ENCODE measurements at regions not wholly inside any gene's neighbourhood (a gene's known extent, or its start where the extent isn't known, plus 50 kb on each side); places are given as distances from the start of the nearest gene placed in this dataset.
"Not testable (repeated sequence)": the region's sequence is repeated elsewhere in the genome, so short reads cannot be mapped to it uniquely, and the experiment has no call there.

GRCh38 chr4:133347409-133347808 is 198.3 kb downstream of the PCDH10 start:
- no peak for DNase-seq (ENCODE audit: low read depth, low spot score)

- no peak for DNase-seq (ENCODE audit: low read depth, low spot score)
Observed at GRCh38 chr4:133324491-133324890, 175.4 kb downstream of the PCDH10 start.

DNA sequence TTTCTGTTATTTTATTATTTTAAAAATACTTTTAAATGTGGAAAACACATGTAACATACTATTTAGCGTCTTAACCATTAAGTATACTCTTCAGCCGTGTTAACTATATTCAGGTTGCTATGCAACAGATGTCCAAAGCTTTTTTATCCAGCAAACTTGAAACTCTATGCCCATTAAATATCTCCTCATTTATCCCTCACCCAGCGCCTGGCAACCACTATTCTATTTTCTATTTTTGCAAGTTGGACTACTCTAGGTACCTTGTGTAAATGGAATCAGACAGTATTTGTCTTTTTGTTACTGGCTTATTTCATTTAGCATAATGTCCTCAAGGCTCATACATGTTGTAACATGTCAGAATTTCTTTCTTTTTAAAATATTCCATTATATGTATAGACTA is 174.6 kb downstream of the PCDH10 start:
- DNase-seq (ENCODE audit: low read depth, low spot score) = no peak

DNA sequence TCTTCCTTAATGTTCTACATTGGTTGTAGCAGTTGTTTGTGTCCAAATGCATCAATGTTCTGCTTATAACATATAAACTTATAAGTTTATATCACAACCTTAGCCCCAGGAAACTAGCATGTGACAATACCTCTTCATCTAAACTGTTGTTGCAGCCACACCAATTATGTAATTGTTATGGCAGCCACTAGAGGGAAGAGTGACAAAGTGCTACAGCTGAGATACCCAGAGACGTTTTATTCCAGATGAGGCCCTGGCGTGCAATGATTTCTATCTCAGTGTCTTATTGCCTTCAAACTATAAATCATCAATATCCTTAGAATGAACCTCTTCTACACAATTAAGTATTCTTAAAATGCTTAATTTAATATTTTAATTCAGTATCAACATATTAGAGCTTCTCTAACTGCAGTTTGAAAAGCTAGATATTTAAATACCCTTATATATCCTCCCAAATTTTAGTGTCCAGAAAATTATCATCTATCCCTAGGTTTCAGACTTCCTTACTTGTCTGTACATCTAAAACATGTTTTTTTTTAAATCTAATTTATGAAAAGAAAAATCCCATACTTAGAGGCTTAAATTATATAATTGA is 171.6 kb downstream of the PCDH10 start:
- no peak for DNase-seq (ENCODE audit: low read depth, low spot score)

DNA sequence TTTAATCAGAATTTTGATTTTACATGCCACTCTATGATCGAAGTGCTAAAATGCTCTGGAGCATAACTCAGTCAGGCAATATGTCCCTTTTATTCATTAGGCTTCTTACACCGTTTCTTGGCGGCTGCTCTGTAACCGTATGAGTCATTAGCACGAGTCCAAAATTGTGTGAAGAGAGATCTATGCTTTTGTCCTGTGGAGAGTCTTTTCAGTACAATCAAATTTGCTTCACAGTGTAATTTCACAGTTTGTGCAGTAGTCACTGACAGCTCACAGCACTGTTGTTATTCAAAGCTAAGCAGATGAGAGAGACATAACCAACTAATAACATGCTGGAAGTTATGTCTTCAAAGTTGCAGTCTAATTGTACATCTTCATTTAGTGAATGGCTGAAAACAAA is 167.8 kb downstream of the PCDH10 start:
- no peak for DNase-seq (ENCODE audit: low read depth, low spot score)

DNA sequence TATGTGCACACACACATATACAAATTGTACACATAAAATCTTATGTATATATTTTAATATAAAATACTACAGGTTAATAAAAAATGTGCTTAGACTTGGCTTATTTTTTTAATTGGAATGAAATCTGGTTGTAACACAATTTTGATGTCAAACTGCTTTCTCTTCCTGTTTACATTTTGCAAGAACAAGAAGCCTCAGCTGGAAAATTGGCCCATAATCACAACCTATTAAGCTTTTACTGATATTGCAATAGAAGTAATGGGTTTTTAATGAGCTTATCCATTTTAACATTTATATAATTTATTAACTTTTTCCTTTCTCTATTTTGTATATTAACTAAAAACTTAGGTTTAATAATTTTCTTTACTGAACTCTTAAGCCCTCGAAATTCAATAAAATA is 165.9 kb downstream of the PCDH10 start:
- no peak for DNase-seq (ENCODE audit: low read depth, low spot score)

- DNase-seq (ENCODE audit: low read depth, low spot score) = no peak
Observed at GRCh38 chr4:133287396-133287795, 138.3 kb downstream of the PCDH10 start.

GRCh38 chr4:133278591-133278990 is 129.5 kb downstream of the PCDH10 start:
- no peak for DNase-seq (ENCODE audit: low read depth, low spot score)

- not testable (repeated sequence) for DNase-seq (ENCODE audit: low read depth, low spot score)
Observed at GRCh38 chr4:133277940-133278339, 128.8 kb downstream of the PCDH10 start.

DNA sequence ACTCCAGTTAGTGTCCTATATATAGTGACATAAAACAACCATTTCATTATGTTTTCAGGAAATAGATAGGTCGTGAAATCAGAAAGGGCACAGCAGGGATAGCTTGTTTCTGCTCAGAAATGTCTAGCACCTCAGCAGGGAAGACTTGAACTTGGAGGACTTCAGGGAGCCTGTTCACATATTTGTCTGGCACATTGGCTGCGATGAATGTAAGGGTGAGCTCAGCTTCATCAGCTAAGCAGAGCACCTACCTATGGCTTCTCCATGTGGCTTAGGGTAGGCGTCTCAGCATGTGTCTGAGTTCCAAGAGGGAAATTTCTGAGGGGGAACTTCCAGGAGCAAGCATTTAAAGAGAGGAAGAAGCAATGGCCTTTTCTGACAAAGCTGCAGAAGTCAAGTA is 126.2 kb downstream of the PCDH10 start:
- no peak for DNase-seq (ENCODE audit: low read depth, low spot score)

DNA sequence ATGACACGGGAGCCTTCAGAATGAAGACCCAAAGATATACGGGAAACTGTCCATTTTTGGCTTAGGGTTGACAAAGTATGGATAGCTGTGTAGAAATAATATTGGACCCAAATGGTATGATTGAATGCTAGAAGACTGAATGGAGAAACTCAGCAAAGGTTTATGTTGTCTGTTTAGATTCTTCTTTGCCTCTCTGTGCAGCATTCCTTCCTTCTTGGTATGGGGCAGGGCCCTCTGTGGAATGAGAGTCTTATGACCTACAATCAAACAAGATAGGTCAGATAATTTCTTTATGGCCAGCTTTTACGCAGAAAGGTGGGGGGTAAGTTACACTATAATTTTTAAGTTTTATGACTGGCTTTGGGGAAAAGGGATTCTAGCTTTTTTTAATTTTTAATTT is 124.3 kb downstream of the PCDH10 start:
- no peak for DNase-seq (ENCODE audit: low read depth, low spot score)

DNA sequence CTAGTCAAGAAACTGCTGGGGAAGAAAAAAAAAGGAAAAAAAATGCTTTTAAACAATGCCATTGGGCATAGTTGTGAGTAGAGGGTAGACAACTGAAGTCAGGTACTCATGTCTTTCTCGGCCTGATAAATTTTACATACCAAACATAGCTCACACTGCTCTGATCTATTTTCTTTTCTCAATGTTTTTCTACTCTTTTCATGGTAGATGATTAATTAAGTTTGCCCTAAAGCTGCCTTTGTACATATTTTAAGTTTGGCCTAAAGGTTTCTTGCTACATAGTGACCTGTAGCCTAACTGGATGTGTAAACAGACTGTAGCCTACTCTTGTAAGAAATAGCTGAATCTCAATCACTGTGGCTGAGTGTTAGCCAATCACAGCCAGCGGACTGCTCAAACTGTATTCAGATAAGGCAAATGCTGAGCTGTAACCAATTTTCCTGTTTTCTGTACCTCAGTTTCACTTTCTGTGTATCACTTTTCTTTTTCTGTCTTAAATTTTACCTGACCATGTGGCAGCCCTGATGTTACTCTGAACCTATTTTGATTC is 121.0 kb downstream of the PCDH10 start:
- no peak for DNase-seq (ENCODE audit: low read depth, low spot score)

DNA sequence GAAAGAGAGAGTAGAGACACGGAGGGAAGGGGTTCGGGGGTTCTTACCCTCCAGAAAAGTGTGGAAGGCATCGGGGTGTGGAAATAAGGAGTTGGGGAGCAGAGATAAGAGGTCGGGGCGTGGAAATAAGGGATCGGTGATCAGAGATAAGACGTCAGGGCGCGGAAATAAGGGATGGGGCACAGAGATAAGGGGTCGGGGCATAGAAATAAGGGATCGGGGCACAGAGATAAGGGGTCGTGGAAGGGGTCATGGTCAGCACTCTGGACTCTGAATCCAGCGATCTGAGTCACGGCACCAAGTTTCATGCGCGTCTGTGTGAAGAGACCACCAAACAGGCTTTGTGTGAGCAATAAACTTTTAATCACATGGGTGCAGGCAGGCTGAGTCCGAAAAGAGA is 119.1 kb downstream of the PCDH10 start:
- no peak for DNase-seq (ENCODE audit: low read depth, low spot score)

DNA sequence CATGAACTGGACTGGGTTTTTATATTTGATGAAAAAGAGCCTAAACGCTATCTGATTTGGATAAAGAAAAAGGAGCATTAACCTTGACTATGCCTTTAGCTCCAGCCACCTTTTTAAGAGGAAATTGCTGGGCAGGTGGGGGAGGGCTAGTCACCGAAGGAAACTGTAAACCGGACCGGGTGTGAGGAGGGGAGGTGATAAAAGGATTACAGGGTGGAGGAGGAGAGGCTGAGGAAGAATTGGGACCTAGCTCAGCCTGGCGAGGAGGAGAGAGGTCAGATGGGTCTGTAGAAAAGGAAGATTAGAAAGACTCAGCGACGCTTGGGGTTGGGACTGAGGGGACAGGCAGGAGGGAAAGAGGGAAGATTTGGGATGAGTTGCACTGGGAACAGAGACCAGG is 118.4 kb downstream of the PCDH10 start:
- DNase-seq (ENCODE audit: low read depth, low spot score) = not testable (repeated sequence)

DNA sequence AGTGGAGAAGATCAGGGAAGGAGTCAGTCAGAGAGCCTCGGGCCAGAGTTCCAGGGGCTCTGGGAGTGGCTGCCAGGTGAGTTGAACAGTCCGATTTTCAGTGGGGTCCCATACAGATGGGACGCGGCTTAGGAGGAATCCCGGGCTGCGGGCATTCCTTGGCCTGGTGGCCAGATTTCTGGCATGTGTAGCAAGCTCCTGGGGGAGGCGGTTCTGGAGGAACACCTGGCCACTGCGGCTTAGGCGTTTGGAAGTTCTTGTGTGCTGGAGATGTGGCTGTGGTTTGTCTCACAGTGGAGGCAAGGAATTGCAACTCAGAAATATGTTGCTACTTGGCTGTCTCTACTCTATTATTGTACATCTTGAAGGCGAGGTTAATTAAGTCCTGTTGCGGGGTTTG is 117.9 kb downstream of the PCDH10 start:
- DNase-seq (ENCODE audit: low read depth, low spot score) = not testable (repeated sequence)

DNA sequence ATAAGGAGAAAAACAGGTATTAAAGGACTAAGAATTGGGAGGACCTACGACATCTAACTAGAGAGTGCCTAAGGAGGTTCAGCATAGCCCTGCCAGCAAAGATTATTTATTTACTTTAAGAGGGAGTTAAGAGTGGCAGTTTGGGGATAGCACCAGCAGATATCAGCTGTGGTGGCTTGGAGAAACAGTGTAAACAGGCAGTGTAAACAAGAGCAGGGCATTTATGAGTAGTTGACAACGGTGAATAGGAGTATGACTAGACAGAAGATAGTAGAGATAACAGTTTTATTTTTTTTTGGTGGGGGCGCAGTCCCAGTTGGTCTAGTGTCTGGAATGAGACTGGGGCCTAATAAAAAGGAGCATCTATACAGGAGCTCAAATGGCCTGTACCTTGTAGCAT is 115.2 kb downstream of the PCDH10 start:
- not testable (repeated sequence) for DNase-seq (ENCODE audit: low read depth, low spot score)

DNA sequence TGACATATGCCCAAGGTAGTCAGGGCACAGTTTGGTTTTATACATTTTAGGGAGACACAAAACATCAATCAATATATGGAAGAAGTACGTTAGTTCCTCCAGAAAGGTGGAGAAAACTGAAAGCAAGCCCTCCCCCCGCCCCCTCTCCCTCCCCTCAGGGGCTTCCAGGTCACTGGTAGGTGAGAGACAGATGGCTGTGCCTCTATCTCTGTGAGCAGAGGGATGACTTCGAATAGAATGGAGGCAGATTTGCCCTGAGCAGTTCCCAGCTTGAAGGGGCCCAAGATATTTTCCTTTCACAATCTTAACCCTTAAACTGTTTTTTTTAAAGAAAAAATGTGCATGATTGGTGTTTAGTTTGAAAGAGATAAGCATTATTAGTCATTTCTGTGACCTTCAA is 114.0 kb downstream of the PCDH10 start:
- DNase-seq (ENCODE audit: low read depth, low spot score) = no peak

DNA sequence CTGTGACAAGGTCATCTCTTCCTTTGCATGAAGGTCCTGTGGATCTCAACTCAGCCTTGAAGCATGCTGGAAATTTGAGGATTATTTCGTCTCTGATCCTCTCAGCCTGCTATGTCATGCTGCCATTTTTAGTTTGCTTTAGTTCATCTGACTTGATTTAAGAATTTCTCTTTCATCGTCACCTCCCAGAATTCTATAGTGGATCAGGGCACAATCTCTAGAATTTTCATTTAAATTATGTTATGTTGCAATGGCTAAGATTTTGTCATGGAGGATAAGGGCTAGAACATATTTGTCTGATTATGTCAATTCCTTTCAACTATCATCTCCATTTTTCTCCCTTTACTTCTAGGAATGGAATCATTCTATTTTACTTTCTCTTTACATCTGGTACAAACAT is 98.8 kb downstream of the PCDH10 start:
- no peak for DNase-seq (ENCODE audit: low read depth, low spot score)

- no peak for DNase-seq (ENCODE audit: low read depth, low spot score)
Observed at GRCh38 chr4:133245226-133245625, 96.1 kb downstream of the PCDH10 start.
